Parathyroid adenoma (tissue), 2 donors: ENCODE measurements at regions not wholly inside any gene's neighbourhood (a gene's known extent, or its start where the extent isn't known, plus 50 kb on each side); places are given as distances from the start of the nearest gene placed in this dataset.

Experiments used
- H2AFZ ChIP-seq: fragments of 300-600 bp; sonication (generic); one replicate; pipeline ENCODE4 v1.7.0; 2017; ENCODE audit warnings: antibody characterized with exemption, mild to moderate bottlenecking
- H3K27ac ChIP-seq: fragments of 300-600 bp; sonication (generic); one replicate; pipeline ENCODE4 v1.7.0; 2017
- H3K27me3 ChIP-seq: fragments of 300-600 bp; sonication (generic); one replicate; pipeline ENCODE4 v1.7.0; 2017; ENCODE audit warnings: low read length; ENCODE audit not compliant: control insufficient read depth, insufficient read depth
- H3K36me3 ChIP-seq: fragments of 300-600 bp; sonication (generic); one replicate; pipeline ENCODE4 v1.7.0; 2017; ENCODE audit warnings: low read length; ENCODE audit not compliant: control insufficient read depth, insufficient read depth
- H3K4me1 ChIP-seq: fragments of 300-600 bp; sonication (generic); one replicate; pipeline ENCODE4 v1.7.0; 2017; ENCODE audit warnings: control low read depth
- H3K4me2 ChIP-seq: fragments of 300-600 bp; sonication (generic); one replicate; pipeline ENCODE4 v1.7.0; 2017; ENCODE audit warnings: low read length
- H3K4me3 ChIP-seq: fragments of 300-600 bp; sonication (generic); one replicate; pipeline ENCODE4 v1.7.0; 2017; ENCODE audit warnings: low read depth, low read length
- H3K79me2 ChIP-seq: fragments of 300-600 bp; sonication (generic); one replicate; pipeline ENCODE4 v1.7.0; 2017; ENCODE audit warnings: control low read depth
- H3K9ac ChIP-seq: fragments of 300-600 bp; sonication (generic); one replicate; pipeline ENCODE4 v1.7.0; 2017; ENCODE audit warnings: mild to moderate bottlenecking
- H3K9me3 ChIP-seq: fragments of 300-600 bp; sonication (generic); one replicate; pipeline ENCODE4 v1.7.0; 2017; ENCODE audit warnings: low read length; ENCODE audit not compliant: control insufficient read depth
- CTCF ChIP-seq: fragments of 300-600 bp; sonication (generic); IDR thresholded peaks from one replicate; pipeline ENCODE4 v1.7.0; 2017; ENCODE audit warnings: antibody characterized with exemption, mild to moderate bottlenecking
- donor health status: primary hyperparathyroidism.

- no peaks in the 10 kb centered on the region for H3K36me3 ChIP-seq
Measured at GRCh38 chr6:146901940-146902816, 302.0 kb upstream of the STXBP5 start.

GRCh38 chr6:146902846-146903245 lies 301.4 kb upstream of the STXBP5 start:
- no peaks in the 10 kb centered on the region for H3K9me3 ChIP-seq
- H3K27ac ChIP-seq = peak overlapping the region; percentile 96
- H3K36me3 ChIP-seq = no peaks in the 10 kb centered on the region
- H3K27me3 ChIP-seq = no peaks in the 10 kb centered on the region
- H3K4me1 ChIP-seq = peaks cover 66% of the 10 kb centered on the region
- no peak overlapping the region for H3K4me3 ChIP-seq
- no peak overlapping the region for H3K4me2 ChIP-seq
- H2AFZ ChIP-seq = peak overlapping the region; percentile 30
- no peak for TF ChIP-seq CTCF
- H3K79me2 ChIP-seq = peaks cover 6% of the 10 kb centered on the region
- H3K9ac ChIP-seq = no peak overlapping the region

More at GRCh38 chr6:146901940-146902816, 302.0 kb upstream of the STXBP5 start:
- Histone ChIP-seq H3K9me3 (no peaks in the 10 kb centered on the region), H3K27ac (peak overlapping the region; percentile 96), H3K9ac (no peak overlapping the region), H3K4me1 (peaks cover 73% of the 10 kb centered on the region), H2AFZ (peak overlapping the region; percentile 36), H3K4me3 (no peak overlapping the region), H3K4me2 (no peak overlapping the region), H3K27me3 (no peaks in the 10 kb centered on the region), H3K79me2 (peaks cover 6% of the 10 kb centered on the region)
- peak; percentile 69 for TF ChIP-seq CTCF

- no peak overlapping the region for H3K9ac ChIP-seq
- no peak overlapping the region for H3K4me3 ChIP-seq
- H3K36me3 ChIP-seq = no peaks in the 10 kb centered on the region
- H3K9me3 ChIP-seq = no peaks in the 10 kb centered on the region
- H3K4me1 ChIP-seq = peaks cover 61% of the 10 kb centered on the region
- TF ChIP-seq CTCF = no peak
- no peaks in the 10 kb centered on the region for H3K27me3 ChIP-seq
- peaks cover 6% of the 10 kb centered on the region for H3K79me2 ChIP-seq
- peak overlapping the region; percentile 30 for H2AFZ ChIP-seq
- peak overlapping the region; percentile 96 for H3K27ac ChIP-seq
- H3K4me2 ChIP-seq = no peak overlapping the region
Measured at GRCh38 chr6:146903451-146903850, 300.8 kb upstream of the STXBP5 start.

- Histone ChIP-seq H3K27ac (peak overlapping the region; percentile 96), H3K9me3 (no peaks in the 10 kb centered on the region), H3K27me3 (no peaks in the 10 kb centered on the region), H3K79me2 (peaks cover 6% of the 10 kb centered on the region), H2AFZ (no peak overlapping the region), H3K4me2 (peak overlapping the region; percentile 36), H3K36me3 (no peaks in the 10 kb centered on the region), H3K9ac (no peak overlapping the region), H3K4me3 (peak overlapping the region; percentile 2), H3K4me1 (peaks cover 59% of the 10 kb centered on the region)
- no peak for TF ChIP-seq CTCF
Measured at GRCh38 chr6:146904596-146904995, 299.6 kb upstream of the STXBP5 start.
